Neutrophil (primary cell): ENCODE measurements at regions not wholly inside any gene's neighbourhood (a gene's known extent, or its start where the extent isn't known, plus 50 kb on each side); places are given as distances from the start of the nearest gene placed in this dataset.
A peak's percentile ranks its signal among the peaks of the same experiment; 100 is the strongest.

Experiments used
- H3K27ac ChIP-seq: fragments of 200-600 bp; sonication (generic); 2 replicates; pipeline ENCODE4 v1.5.1; 2016; ENCODE audit warnings: mild to moderate bottlenecking, moderate library complexity
- H3K27me3 ChIP-seq: fragments of 200-600 bp; sonication (generic); 2 replicates; pipeline ENCODE4 v1.6.0; 2016; ENCODE audit warnings: mild to moderate bottlenecking
- H3K36me3 ChIP-seq: fragments of 200-600 bp; sonication (generic); 2 replicates; pipeline ENCODE4 v1.5.1; 2017
- H3K4me1 ChIP-seq, 2 experiments: fragments of 200-600 bp in 1 of 2; sonication (generic) in 1 of 2; 1 replicate in 1 of 2; 2 replicates in 1 of 2; pipeline versions ENCODE4 v1.5.1 to v1.6.1; 2013 to 2016; ENCODE audit warnings: low read depth in 1 of 2, low read length in 1 of 2, mild to moderate bottlenecking in 1 of 2, moderate library complexity in 1 of 2; ENCODE audit not compliant: control insufficient read depth in 1 of 2, insufficient read depth in 1 of 2
- H3K4me3 ChIP-seq, 2 experiments: fragments of 200-600 bp in 1 of 2; sonication (generic) in 1 of 2; 1 replicate in 1 of 2; 2 replicates in 1 of 2; pipeline ENCODE4 v1.5.1; 2013 to 2016; ENCODE audit warnings: low read depth in 1 of 2, low read length in 1 of 2, mild to moderate bottlenecking in 1 of 2, moderate library complexity in 1 of 2
- H3K9me3 ChIP-seq: fragments of 200-600 bp; sonication (generic); 2 replicates; pipeline ENCODE4 v1.5.1; 2016
- CTCF ChIP-seq: fragments of 200-600 bp; sonication (generic); IDR thresholded peaks from 2 replicates; pipeline ENCODE4 v1.5.1; 2016; ENCODE audit warnings: antibody characterized with exemption

- Histone ChIP-seq H3K36me3 (no peaks in the 10 kb centered on the region), H3K27me3 (no peaks in the 10 kb centered on the region), H3K4me1 (peaks cover 3 to 6% of the 10 kb centered on the region in 2 experiments), H3K27ac (peak overlapping the region; percentile 40), H3K9me3 (no peaks in the 10 kb centered on the region), H3K4me3 (no peak overlapping the region)
- no peak for TF ChIP-seq CTCF
Measured at GRCh38 chr6:113750151-113750855, 106.8 kb upstream of the MARCKS start.

GRCh38 chr6:113754291-113754690 is 102.9 kb upstream of the MARCKS start:
- no peaks in the 10 kb centered on the region for H3K27me3 ChIP-seq
- H3K9me3 ChIP-seq, result no peaks in the 10 kb centered on the region
- TF ChIP-seq CTCF, result no peak
- H3K4me1 ChIP-seq, result peaks cover 21 to 23% of the 10 kb centered on the region in 2 experiments
- H3K27ac ChIP-seq, result no peak overlapping the region
- H3K36me3 ChIP-seq, result no peaks in the 10 kb centered on the region
- H3K4me3 ChIP-seq, result no peak overlapping the region

- TF ChIP-seq CTCF, result no peak
- H3K27me3 ChIP-seq, result no peaks in the 10 kb centered on the region
- peaks cover 18 to 24% of the 10 kb centered on the region in 2 experiments for H3K4me1 ChIP-seq
- no peak overlapping the region for H3K4me3 ChIP-seq
- no peaks in the 10 kb centered on the region for H3K9me3 ChIP-seq
- no peak overlapping the region for H3K27ac ChIP-seq
- H3K36me3 ChIP-seq, result no peaks in the 10 kb centered on the region
Measured at GRCh38 chr6:113755449-113756289, 101.5 kb upstream of the MARCKS start.

- no peaks in the 10 kb centered on the region for H3K27me3 ChIP-seq
- peaks cover 18 to 24% of the 10 kb centered on the region in 2 experiments for H3K4me1 ChIP-seq
- H3K9me3 ChIP-seq, result no peaks in the 10 kb centered on the region
- no peak overlapping the region for H3K4me3 ChIP-seq
- H3K36me3 ChIP-seq, result no peaks in the 10 kb centered on the region
- TF ChIP-seq CTCF, result no peak
- H3K27ac ChIP-seq, result no peak overlapping the region
Measured at GRCh38 chr6:113756290-113756665, 100.9 kb upstream of the MARCKS start.

GRCh38 chr6:113758214-113758613 is 98.9 kb upstream of the MARCKS start:
- no peak for TF ChIP-seq CTCF
- Histone ChIP-seq H3K4me3 (no peak overlapping the region), H3K27ac (peak overlapping the region; percentile 77), H3K4me1 (peaks cover 36 to 39% of the 10 kb centered on the region in 2 experiments), H3K9me3 (no peaks in the 10 kb centered on the region), H3K36me3 (no peaks in the 10 kb centered on the region), H3K27me3 (no peaks in the 10 kb centered on the region)
